ENCODE measurements at regions not wholly inside any gene's neighbourhood (a gene's known extent, or its start where the extent isn't known, plus 50 kb on each side); places are given as distances from the start of the nearest gene placed in this dataset.

GRCh38 chr21:36548866-36549265 lies 68.9 kb upstream of the CLDN14 start:
- no peak for TF ChIP-seq KLF7 (tag by site-specific recombination; IDR thresholded peaks at IDR 0.05; ENCODE audit: borderline replicate concordance)
- TF ChIP-seq ZBTB48 (tag by site-specific recombination; IDR thresholded peaks at IDR 0.05) = no peak
- TF ChIP-seq ZNF704 (tag by site-specific recombination; IDR thresholded peaks at IDR 0.05) = no peak
- no peak for TF ChIP-seq REST (tag by site-specific recombination; IDR thresholded peaks at IDR 0.05)
- no peak for TF ChIP-seq CTCF (tag by site-specific recombination; IDR thresholded peaks at IDR 0.05)
- no peak for TF ChIP-seq ZNF19 (tag by site-specific recombination; IDR thresholded peaks at IDR 0.05; ENCODE audit: low read depth)
- no peak for TF ChIP-seq ZNF501 (tag by site-specific recombination; IDR thresholded peaks at IDR 0.05)

All from HEK293 (cell line).